HG03060 (cell line): ENCODE measurements at regions not wholly inside any gene's neighbourhood (a gene's known extent, or its start where the extent isn't known, plus 50 kb on each side); places are given as distances from the start of the nearest gene placed in this dataset.
A peak's percentile ranks its signal among the peaks of the same experiment; 100 is the strongest.

Experiments used
- ATAC-seq: cut with Tn5 transposase; IDR thresholded peaks from one replicate; pipeline ENCODE4 v1.9.1; 2021; ENCODE audit warnings: low read depth, moderate number of reproducible peaks; ENCODE audit not compliant: unreplicated experiment

DNA sequence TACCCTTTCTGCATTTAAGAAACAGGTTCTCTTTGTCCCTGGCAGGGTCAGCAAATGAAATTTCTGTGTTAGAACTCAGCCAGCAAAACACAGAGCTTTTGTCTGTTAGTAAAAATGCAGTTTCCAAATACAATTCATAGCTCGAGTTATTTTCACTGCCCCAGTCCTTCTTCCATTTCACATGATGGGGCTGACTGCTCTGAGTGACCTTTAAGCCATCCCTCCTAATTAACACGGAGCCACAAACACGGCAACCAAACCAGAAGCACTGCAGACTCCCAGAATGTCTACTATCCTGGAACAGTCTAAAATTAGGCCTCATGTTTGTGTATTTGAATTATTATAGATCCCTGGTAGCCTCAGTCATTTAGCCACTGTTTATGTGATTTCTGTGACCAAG lies 99.1 kb upstream of the RGS4 start:
- no peak for ATAC-seq

DNA sequence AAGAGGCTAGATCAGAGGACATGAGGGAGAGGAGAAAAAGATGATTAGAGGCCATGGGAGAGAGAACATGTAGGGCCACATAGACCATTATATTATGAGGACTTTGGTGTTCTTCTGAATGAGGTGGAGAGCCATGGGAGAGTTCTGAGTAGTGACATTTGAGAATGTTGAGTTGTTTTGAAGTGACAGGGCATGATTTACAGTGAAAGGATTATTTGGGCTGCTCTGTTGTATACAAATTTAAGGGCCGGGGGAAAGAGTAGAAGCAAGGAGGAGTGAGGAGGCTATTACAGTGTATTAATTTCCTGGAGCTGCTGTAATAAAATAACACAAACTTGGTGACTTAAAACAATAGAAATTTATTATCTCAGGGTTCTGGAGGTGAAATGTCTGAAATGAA lies 102.5 kb upstream of the RGS4 start:
- ATAC-seq = no peak

DNA sequence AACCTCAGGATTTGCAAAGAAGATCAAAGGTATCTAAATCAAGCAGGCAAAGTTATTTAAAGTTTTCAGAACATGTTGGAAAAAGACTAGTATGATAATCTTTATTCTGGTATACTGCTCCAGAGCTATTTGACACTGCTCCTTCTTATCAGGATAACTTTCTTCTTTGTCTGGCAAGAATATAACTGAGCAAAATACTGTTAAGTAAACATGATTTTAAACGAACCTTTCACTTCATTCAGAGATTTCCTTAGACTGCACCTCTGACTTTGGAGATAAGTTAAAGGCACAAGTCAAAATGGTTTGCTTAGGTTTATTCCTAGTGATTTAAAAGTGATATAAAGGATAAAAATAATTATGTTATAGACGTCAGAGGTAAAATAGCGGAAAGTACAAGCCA lies 103.9 kb upstream of the CCDC190 start:
- no peak for ATAC-seq

DNA sequence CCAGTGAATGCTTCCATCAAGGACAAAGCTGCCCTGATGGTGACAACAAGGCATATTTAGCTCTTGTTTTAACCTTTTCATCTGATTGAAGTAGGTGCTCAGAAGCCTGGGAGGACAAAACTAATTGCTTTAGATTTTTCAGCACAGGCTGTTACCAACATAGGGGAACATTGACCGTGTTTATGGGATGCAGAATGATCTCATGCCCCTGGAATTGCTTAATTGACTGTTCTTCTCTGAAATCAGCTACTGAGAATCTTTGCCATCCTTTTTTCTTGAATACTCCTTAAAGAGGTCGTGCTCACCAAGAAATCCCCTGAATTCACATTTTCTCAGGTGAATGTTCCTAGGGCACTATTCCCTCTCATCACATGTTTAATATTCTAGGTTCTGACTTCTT lies 95.9 kb upstream of the CCDC190 start:
- no peak for ATAC-seq

DNA sequence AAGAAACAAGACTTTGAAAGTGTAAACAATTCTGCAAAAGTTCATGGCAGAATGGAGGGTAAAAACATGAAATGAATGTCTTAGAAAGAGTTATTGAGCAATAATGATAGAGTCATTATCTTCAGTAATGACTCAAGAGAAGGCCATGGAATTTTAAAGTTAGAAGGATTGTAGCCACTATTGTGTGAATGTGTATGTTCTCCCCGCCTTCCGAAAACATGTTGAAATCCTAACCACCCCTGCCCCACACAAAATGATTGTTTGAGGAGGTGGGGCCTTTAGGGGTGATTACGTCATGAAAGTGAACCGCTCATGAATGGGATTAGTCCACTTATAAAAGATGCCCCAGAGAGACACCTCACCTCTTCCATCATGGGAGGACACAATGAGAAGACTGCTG lies 93.8 kb upstream of the CCDC190 start:
- ATAC-seq = no peak

DNA sequence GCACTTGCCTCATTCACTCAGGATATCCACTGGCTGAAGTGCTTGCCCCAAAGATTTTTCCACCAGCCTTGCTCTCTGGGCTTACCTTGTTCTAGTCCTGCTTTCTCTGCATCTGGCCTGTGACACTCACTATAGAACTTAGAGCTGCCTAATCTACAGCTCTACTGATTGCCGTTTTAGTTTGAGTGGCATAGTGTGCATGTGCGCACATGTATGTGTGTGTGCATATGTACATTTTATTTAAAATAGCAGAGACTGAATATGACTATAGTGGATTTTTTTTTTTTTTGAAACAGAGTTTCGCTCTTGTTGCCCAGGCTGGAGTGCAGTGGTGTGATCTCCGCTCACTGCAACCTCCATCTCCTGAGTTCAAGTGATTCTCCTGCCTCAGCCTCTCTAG lies 92.0 kb upstream of the CCDC190 start:
- no peak for ATAC-seq

DNA sequence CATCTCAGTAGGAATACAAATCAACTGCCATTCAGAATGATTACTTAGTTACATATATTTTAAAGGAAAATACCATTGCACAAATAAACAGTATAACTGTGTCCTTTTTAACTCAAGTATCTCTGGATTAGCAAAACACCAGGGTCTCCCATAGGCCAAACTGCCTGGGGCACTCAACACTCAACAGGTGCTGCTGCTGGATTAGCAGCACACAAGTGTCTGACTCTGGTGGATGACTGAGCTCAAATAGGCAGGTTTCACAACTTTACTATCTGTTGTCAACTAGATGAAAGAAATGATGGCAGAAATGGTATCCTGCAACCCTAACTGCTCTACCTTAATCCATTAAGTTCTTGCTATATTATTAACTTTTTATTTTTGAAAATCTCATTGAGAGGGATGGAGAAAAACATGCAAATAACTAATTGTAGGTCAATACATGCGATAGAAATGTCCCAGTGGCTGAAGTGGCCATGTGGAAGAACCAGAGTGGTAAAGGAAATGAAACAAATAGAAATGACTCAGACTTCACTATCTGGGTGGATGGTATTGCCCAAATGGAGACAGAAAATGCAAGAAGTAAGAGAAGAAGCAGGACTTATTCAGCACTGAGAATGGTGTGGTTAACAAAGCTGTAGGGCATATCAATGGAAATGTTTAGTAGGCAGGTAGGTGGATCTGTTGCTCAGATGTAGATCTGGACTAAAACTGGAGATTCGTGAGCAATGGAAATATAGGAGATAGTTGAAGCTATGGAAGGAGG lies 90.8 kb upstream of the CCDC190 start:
- ATAC-seq = peak; percentile 98

DNA sequence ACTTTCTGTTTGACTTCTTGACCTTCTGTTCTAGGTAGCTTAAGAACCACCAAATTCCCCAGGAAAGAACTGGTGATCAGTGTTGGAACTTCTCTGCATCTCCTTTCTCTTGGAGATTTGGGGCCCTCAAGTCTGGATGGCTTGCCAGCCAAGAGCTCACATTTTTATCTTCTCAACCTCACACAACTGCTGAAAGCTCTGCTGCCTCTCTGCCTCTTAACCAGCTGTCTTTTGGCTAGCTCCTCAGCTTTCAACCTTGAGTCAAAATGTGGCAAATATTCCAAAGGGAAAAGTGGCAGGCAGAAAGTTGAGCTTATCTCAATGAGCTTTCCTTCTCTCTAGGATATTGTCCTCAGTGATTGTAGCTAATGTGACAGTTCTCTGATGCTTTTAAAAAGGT lies 89.2 kb upstream of the CCDC190 start:
- ATAC-seq = no peak

DNA sequence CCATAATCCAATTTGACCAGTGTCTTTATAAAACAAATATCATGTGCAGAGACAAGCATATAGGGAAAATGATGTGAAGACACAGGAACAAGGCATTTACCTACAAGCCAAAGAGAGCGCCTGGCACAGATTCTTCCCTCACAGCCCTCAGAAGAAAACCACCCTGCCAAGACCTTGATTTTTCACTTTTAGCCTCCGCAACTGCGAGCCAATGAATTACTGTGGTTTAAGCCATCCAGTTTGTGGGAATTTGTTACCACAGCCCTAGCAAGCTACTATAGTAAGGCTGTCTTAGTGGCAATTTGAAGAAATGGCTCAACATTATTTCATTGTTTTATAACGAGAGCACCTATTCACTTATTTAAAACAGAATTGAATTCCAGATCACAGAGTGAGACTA lies 85.7 kb upstream of the CCDC190 start:
- ATAC-seq = no peak

DNA sequence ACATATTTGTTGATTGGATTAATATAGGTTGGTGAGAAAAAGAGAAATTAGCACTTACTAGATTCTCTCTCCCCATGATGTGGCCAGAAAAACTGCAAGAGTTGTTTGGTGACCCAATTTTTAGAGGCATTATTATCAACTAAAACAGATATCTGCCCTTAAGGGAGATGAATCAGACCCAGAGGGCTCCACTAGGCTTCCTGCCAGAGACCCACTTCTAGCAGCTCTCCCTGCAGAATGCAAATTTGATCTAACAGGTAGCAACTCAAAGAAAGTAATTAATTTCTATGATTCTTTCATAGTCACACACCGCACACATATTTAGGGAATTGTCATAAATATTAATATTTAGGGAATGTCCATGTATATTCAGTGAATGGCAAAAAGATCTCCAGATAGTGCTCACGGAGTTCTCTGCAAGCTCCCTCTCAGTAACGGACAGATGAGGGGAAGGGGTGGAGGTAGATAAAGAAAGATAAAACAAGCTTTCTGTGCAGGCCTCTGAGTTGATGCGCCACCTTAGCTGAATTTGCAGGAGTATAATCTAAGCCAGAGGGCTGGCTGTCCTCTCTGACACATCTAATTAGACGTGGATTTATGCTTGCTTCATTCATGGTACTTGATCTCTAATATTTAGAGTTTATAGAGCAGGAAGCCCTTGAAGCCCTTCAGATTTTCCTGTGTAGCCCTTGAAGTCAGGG lies 84.1 kb upstream of the CCDC190 start:
- ATAC-seq = no peak

DNA sequence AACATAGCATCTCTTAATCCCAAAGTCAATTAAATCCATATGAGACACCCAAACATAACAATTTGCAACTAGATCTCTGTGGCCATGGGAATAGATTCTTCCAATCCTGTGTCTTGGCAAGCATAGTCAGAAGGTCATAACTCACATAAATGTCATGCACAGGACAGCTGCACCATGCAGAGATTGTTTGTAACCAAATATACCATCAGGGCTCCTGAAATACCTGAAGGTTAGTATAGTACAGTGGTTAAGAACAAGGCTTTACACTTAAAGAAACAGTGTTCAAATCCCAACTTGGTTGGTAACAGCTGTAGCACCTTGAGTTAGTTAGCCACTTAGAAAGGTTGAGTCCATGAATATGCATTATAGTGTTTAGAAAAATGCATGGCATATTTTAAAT lies 82.6 kb upstream of the CCDC190 start:
- no peak for ATAC-seq

DNA sequence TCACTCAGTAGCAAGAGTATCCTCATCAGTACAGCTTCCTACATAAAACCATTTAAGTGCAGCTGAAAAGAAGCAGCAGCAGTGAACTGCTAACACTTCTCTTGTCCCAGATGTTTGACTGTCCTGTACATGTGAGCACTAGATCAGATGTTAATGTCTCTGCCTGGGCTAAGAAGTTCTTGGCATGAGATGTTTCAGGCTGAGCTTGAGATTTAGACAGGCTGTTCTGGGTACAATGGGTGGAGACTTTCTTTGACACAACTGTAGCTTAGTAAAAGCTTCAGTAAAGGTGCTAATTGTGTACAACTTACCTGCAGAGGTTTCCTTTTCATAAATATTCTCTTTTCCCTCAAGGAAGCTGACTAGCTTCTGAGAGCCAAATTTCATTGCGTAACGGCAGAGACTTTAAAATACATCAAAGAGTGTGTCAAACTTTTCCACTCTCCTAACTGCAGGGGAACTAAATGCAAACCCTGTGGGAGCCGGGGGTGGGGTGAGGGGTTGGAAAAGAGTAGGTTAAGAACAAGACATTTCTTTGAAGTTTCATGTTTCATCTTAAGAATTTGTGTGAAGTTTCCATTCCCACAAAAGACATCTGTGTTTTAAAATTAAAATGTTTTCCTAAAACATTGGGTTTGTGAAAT lies 82.1 kb upstream of the CCDC190 start:
- no peak for ATAC-seq

DNA sequence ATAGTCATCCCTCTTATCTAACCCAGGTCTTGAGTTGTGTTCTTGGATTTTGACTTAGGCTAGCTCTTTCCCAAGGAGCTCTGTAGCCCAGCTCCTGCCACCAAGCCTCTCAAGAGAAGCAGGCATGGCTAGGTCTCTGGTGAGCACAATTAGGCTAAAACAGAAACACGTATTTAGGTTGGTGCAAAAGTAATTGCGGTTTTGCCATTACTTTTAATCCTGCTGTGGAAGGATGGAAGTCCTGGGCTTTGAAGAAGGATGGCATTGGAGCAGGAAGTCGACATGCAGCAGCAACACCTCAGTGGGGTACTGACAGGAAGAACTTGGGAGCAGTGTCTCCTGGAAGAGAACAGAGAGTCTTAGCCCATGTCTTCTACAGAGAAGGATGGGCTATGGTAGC lies 80.0 kb upstream of the CCDC190 start:
- no peak for ATAC-seq

DNA sequence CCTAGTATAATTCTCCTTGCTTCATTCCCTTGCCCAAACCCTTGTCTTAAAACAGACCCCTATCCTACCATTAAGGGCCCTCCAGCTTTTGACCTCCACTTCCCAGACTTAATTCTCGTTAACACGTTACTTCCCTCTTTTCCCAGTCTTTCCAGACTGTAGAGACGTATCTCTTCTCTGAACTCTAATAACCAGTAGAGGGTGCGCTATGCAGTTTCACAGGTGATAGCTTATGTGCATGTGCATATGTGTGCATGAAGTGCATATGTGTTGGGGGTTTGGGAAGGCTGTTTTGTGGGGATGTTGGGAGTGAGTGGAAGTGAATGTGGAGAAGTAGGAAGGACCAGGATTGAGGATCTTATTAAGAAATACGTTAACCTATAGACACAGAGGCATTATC lies 78.1 kb upstream of the CCDC190 start:
- no peak for ATAC-seq

DNA sequence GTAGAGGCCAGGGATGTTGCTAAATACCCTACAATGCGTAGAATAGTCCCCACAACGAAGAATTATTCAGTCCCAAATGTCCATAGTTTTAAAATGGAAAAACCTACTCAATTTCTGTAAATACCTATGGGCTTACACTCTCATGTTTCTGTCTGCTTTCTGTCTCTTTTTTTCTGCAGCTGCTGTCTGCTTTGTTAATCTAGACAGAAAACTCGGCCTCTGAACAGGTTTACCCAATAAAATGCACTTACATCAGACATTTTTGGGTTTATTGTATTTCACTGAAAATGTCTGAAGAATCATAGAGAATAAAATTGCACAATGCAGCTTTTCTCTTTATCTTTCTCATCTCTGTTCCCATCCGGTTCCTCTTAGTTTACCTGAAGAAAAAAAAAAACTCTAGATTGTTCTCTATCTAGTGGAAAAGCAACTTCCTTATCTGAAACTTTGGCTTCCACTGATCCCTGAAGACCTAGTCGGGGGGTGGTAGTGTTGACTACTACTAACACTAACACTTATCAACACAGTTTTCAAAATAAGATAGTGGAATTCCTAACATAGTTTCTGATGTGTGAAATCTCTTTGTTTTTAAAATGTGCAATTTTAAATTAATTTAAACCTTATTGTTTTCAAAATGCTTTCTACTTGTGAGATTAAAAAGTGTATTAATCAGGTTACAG lies 76.9 kb upstream of the CCDC190 start:
- ATAC-seq = no peak

DNA sequence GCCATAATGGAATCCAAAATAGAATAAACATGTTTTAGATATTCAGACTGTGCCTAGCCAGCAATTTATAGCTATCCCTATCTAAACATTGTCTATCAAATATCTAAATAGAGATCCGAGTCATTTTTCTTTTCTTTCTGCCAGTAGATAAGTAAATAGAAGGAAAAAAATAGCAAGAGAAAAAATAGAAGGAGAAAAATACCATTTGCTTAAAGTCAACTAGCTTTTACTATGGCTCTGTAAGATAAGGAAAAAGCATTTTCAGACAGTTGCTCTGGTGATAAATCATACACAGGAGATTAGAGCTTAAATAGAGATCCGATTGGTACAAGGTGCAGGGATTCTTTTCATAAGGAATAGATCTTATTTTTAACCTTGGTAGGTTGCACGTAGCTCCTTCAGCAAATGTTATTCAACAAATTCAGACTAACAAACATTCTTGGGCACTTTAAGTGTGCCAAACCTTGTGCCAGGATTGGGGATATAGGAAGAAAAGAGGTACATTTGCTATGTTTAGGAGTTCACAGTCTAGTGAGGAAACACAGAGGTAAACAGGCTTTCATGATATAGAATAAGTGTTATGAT lies 70.1 kb upstream of the CCDC190 start:
- ATAC-seq = no peak

DNA sequence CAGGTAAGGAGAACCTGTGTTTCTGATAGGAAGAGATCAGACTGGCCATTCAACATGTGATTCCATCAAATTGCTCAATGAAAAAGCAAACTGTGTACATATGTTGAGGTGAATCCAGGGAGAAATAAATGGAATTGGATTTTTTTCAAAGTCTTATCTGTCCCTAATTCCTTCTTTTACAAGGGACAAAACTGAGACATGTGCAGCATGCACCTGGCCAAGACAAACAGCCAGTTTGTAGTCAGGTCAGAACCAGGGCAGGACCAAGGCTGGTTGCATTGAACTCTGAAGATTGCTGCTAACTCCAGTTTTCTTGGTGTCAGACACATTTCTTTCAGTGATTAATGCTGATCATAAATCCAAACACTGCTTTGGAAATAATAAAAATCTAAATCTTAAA lies 69.6 kb upstream of the CCDC190 start:
- ATAC-seq = no peak

DNA sequence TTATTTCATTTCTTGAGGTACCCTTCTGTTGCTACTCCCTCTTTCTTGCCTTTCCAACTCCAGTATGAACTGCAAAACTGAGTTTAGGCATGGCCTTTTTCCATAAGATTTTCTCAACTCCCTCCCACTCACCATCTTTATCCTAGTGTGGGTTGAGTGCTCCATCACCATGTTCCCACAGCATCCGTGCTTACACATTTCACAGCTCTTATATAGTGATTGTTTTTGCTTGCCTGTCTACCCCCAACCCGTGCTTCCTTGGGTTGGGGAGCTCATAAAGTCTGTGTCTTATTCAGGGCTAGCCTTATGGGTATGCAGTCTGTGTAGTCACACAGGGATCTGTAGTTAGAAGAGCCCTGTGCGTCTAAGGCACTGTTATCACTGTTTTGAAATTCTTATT lies 68.2 kb upstream of the CCDC190 start:
- ATAC-seq = no peak

DNA sequence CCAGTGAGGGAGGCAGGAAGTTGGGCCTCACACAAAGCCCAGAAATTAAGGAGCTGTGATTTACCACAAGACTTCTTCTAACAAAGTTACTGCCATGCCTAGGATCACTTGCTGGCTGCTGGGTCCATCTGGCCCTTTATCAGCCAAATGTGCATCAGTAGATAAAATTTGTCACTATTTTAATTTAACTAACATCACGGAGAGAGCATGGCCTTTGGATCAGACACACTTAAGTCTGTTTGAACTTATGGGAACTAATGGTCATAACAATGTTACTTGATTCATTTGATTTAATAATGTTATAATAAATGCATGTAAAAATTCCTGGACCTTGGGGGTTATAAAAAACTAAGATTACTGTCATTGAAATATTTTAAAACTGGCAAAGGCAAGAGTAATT lies 67.2 kb upstream of the CCDC190 start:
- no peak for ATAC-seq

DNA sequence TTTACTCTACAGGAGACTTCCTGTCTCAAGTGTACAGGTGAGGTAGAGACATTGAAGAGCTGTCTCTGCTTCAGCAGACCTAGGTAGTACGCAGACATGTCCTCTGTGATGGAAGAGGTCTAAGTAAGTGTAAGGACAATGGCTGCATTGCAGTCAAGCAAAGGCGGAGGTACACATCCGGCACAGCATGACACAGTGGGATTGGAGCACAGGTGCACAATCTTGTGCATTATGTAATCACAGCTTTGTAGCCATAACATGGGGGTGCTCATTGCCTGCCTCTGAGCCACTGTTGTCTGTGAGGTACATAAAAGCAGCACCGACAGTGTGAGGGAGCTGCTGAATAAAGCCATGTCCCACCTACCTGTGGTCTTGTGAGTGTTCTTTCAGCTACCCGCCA lies 66.4 kb upstream of the CCDC190 start:
- no peak for ATAC-seq

DNA sequence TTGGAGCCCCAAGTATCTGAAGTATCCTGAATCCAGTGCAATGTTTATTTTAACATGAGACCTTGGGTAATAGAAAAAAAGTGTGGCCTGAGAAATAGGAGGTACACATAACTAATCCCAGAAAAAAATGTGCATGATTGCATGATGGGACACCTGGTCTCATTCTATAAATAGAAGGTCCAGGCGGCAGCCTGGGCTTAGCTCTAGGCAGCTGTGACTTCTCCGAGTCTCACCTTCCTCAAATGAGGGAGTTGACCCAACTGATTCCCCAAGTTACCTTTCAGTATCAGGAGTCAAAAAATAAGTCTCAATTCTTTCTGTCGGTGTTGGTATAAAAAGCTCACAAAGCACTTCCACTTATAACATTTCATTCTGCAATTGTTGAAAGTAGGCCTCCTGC lies 65.9 kb upstream of the CCDC190 start:
- no peak for ATAC-seq
